Left kidney (tissue), 1 donor: ENCODE measurements at regions not wholly inside any gene's neighbourhood (a gene's known extent, or its start where the extent isn't known, plus 50 kb on each side); places are given as distances from the start of the nearest gene placed in this dataset.
"Not testable (repeated sequence)": the region's sequence is repeated elsewhere in the genome, so short reads cannot be mapped to it uniquely, and the experiment has no call there.

Experiments used
- DNase-seq: peaks from one replicate; pipeline ENCODE4 v3.0.0-alpha.2; 2013

DNA sequence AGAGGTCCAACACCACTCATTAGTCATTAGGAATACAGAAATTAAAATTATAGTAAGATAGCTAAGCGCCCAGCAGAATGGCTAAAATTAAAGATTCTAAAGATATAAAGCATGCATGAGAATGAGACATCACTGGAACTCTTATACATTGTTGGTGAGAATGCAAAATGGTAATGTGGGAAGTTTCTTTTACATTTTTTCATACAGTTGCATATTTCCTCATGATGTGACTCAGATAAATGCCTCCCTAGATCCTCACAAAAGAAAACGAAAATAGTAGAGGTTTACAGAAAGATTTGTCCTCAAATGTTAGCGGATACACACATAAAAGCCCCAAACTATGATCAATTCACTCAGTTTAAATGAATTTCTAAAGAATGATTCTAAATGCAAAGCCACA, 633.7 kb upstream of the GJE1 start:
- no peak for DNase-seq

DNA sequence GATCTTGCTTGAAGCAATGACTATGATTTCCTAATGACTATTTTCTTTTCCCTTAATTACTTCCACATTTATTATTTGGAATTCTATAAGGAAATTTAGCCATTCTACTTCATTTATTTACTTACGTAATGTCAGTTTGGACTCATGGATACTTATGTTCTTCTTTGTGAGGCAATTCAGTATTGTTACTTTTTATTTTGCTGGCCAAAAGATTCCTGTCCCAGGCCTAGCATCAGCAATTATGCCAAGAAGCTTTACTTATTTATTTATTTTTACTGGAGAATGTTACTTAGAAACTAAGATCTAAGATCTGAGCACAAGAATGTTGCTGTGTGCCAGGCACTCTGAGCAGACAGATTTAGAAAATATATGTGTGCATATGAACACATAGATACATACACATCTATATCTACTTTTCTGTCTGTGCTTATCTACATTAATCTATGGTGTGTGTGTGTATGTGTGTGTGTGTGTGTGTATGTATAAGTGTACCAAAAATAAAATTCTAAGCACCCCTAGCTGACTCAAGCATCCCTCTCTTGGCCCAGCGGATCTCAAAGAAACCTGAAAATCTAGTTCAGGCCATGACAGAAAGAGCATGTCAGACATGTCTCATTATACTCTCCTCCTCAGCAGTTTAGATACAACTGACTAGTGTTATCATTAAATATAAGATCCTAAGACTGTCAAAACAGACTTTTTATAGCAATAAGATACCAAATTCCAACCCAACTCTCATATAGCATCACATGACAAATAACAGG, 640.0 kb upstream of the GJE1 start:
- no peak for DNase-seq

GRCh38 chr6:141491684-141492083, 641.0 kb upstream of the GJE1 start:
- no peak for DNase-seq

GRCh38 chr6:141490982-141491381, 641.7 kb upstream of the GJE1 start:
- no peak for DNase-seq

GRCh38 chr6:141488488-141488887, 644.2 kb upstream of the GJE1 start:
- no peak for DNase-seq

DNA sequence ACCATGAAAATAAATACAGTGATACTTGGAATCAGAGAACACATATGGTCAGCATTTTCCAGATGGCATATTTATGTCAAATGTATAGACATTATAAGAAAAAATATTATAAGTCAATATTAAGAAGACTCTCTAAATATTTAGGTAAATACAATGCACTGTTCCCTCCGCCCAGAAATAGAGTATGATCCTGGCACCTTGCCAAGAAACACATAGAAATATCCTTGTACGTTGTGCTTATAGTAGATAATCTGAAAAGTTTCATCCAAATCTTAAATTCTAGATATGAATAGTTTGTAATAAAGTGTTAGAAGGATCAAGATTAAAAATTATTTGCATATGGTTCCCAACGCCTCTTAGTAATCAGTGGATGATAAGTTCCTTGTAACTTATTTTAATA, 645.8 kb upstream of the GJE1 start:
- DNase-seq, result no peak

GRCh38 chr6:141484711-141485110, 648.0 kb upstream of the GJE1 start:
- DNase-seq, result no peak

DNA sequence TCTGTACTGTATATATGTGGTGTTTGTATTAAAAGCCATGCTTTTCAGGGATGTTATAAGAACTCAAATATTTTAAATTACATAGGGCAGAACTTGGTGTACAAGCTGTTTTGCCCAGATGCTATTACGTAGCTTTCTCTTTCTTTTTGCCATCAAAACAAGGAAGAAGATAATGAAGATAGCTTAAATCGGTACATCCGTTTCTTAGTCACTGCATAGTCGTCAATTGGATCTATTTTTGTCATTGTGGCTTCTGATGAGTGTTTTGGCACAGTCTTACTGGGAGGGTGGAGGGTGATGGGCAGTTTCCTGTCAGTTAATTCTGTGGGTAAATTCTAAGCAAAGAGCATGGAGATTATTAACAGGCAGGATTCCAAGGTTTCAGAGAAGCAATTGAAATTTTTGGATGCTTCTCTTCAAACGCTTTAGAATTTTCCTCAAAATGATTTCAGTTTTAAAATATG, 649.1 kb upstream of the GJE1 start:
- peak; percentile 6 for DNase-seq

- DNase-seq, result no peak
Observed at GRCh38 chr6:141482796-141483597, 649.7 kb upstream of the GJE1 start.

DNA sequence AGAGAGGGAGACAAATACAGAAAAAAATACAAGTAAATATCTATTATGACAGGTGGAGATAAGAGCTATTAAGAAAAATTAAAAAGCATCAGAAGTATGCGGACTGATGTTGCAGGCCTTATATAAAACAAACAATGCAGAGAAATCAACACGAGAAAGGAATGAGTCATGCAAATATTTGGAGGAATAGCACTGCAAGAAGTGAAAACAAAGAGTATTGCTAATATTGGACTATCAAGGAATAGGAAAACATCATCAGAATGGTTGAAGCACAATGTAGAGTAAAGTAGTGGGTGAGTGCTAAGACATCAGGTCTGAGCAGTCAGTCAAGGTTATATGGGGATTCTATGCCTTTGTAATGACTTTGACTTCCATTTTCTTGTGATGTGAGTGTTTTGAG, 657.5 kb upstream of the GJE1 start:
- DNase-seq, result no peak

DNA sequence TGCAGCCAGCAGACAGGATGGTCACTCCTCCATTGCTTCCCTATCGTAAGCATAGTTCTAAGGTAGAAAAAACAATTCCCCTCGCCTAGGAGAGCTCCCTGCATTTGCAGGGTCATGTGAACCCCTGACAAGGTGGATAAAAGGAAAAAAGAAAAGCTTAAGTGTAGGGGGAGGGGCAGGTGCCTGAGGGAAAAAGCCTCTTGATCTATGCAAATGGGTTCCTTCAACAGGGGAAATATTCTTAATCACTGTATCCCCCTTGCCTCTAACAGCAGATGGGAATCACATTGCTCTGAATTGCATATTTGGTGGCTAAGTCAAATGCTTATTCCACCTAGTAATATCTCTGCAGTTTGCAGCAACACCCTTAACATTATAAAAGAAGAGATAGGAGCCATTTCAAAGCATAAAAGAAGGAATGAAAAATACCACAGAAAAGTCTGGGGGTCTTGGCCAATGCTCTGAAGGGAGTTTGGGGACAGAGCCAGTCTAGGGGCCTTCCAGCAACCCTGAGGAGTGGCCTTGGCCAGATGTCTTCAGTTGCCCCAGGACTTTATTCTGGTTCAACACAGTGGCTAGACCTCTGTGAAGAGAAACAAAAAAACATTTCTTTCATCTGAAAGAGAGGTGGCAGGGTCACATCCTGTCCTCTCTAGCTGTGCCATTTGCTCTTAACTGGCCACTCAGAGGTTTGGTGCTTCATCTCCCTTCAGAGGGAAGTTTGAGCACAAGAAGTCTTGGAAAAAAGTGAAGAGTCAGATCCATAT, 660.4 kb upstream of the GJE1 start:
- no peak for DNase-seq

DNA sequence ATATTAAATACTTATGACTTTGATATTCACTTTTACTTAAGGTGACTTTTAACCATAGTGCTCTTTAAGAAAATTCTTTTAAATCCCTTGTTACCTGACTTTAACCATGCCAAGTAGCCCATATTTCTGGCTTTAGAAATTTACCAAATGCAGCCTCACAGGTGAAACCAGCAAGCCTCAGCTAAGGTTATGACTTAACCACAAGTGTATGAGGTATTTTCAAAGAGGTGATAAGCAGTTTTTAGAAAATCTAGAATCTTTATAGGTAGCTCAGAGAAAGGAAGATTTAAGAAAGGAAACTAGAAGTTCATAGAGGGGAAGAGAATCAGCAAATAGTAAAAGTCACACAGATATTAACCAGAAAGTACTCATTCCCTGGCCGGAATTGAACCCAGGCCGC, 661.9 kb upstream of the GJE1 start:
- no peak for DNase-seq

GRCh38 chr6:141467881-141468280, 664.8 kb upstream of the GJE1 start:
- DNase-seq, result no peak

- no peak for DNase-seq
Observed at GRCh38 chr6:141467041-141467440, 665.7 kb upstream of the GJE1 start.

- DNase-seq, result no peak
Observed at GRCh38 chr6:141464896-141465295, 667.8 kb upstream of the GJE1 start.

GRCh38 chr6:141464490-141464889, 668.2 kb upstream of the GJE1 start:
- no peak for DNase-seq

DNA sequence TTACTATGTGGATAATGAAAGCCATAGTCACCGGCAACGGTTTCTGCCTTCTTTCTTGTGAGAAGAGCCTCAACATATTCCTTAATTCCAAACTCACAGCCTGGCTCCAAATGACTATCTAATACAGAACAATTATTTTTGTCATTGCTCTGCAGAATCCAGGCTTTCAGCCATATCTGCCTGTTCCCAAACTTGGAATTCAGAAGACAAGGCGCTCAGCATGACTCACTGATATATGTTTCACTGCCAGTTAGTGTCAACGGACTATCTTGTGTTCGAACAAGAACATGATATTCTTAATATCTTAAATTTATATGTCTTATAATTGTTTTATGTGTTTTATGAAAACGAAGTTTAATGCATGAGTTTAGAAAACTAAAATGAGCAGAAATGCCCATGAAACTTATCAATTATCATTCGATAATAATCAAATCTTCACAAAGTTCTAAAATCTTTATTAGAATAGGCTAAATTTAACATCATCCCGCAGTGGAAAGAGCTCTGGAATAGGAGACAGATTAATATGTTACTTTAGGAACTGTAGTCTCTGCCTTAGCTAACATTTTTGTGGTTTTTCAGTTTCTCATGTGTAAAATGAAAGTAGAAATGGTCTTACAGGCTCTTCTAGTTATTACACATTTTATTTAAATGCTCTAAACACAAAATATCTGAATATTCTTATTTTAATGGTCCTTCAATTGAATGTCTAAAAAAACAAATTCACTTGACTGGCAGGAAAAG, 669.3 kb upstream of the GJE1 start:
- DNase-seq, result no peak

GRCh38 chr6:141460743-141461484, 671.8 kb upstream of the GJE1 start:
- DNase-seq, result no peak

GRCh38 chr6:141460245-141460644, 672.5 kb upstream of the GJE1 start:
- not testable (repeated sequence) for DNase-seq

DNA sequence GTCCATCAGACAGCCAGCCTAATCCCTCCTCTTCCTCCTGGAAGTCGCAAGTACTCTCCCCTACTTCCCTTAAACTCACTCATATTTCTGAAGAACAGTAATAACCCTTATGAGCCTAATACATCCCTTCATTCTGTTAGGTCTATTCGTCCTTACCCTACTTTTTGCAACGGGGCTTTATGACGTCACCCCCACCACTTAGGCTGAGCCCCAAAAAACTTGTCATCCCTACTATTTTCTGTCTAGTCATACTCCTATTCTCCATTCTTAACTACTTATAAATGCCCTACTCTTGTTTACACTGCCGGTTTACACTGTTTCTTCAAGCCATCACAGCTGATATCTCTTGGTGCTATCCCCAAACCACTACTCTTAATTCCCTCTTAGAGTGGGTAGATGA, 674.7 kb upstream of the GJE1 start:
- not testable (repeated sequence) for DNase-seq

DNA sequence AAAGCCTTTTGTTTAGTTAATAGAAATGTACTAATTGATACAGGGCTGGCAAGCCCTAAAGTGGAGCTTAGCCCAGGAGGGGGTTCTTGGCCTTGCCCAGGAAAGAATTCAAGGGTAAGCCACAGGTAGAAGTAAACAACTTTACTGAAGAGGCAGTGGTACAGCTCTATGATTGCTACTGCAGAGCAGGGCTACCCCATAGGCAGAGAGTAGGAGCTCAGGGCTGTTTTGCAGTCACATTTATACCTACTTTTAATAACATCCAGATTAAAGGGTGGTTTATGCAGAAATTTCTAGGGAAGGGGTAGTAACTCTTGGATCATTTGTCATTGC, 680.4 kb upstream of the GJE1 start:
- no peak for DNase-seq
